HG02642 (cell line): ENCODE measurements at regions not wholly inside any gene's neighbourhood (a gene's known extent, or its start where the extent isn't known, plus 50 kb on each side); places are given as distances from the start of the nearest gene placed in this dataset.
A peak's percentile ranks its signal among the peaks of the same experiment; 100 is the strongest.

Source experiments
- ATAC-seq: cut with Tn5 transposase; IDR thresholded peaks from one replicate; pipeline ENCODE4 v1.9.1; 2021; ENCODE audit warnings: mild to moderate bottlenecking; ENCODE audit not compliant: unreplicated experiment, poor library complexity

DNA sequence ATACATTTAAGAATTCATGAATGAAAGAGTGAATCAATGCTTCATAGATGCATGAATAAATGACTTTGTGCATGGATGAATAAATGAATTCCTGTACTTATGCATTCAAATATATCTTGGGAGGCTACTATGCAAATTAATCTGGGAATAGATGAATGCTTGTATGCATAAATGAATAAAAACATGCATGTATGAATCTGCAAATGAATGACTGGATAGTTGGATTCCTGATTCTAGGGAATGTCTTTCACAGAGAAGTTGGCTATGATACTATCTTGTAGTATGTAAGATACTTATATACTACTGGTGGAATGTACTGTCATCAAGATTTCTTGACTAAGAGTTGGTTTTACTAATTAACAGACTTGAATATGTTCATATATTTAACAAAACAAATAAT is 75.3 kb upstream of the ASTN2 start:
- no peak for ATAC-seq

GRCh38 chr9:117488659-117489058 is 73.8 kb upstream of the ASTN2 start:
- no peak for ATAC-seq

DNA sequence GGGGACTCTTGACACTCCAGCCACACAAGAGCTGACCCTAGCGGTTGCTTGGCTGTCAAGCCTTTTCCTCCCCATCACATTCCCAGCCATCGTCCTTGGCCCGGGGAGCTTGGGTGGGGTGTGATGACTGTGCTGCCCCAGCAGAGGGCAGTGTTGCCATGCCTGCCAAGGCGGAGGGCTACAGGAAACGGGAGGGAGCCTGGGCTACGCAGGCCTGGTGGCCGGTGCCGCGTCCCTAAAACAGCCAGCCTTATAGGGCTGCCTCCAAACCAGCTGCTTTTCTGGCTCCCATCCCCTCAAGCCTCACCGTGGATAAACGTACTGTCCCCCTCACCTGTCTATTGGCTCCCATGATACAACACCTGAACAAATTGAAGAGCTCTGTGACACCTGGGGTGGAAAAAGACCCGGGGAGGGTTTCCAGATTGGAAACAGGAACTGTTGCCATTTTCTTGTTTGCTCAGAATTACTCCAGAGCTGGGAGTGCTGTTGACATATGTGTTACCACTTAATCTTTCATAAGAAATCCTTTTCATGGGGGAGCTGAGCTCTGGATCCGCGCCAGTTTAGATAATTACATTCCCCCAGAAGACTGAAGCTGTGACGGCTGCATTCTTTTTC is 72.8 kb upstream of the ASTN2 start:
- ATAC-seq: peak; percentile 99

GRCh38 chr9:117486426-117486825 is 71.6 kb upstream of the ASTN2 start:
- ATAC-seq: no peak

GRCh38 chr9:117485176-117485575 is 70.3 kb upstream of the ASTN2 start:
- no peak for ATAC-seq

GRCh38 chr9:117480729-117481128 is 65.9 kb upstream of the ASTN2 start:
- ATAC-seq: no peak

DNA sequence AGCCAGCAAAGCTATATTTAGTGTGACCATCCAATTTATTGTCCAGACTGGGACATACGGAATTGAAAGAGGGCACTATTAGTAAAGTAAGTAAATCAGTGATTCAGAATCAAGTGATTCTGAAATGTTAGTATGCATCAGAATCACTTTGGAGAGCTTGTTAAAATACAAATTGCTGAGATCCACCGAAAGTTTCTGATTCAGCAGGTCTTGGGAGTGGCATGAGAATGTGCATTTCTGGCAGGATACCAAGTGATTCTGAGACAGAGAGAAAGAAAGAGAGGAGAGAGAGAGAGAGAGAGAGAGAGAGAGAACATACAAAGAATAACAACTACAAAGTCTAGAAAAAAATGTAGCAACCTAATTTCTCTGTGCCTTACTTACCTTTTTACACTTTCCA is 65.4 kb upstream of the ASTN2 start:
- no peak for ATAC-seq

DNA sequence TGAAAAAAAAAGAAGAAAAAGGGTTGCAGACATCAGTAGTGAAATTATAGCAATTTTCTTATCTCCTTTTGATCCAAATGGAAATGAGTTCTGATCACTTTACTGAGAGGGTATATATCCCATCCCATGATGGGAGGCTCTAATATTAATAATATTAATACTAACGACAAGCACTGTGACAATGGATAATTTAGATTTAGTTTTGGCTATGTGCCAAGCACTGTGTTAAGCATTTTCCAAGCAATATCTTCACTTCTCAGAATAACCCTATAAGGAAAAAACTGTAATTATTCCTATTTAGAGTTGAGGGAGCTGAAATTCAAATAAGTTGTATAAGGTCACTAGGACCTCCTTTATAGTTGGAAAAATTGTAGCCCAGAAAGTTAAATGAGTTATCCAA is 58.4 kb upstream of the ASTN2 start:
- no peak for ATAC-seq

DNA sequence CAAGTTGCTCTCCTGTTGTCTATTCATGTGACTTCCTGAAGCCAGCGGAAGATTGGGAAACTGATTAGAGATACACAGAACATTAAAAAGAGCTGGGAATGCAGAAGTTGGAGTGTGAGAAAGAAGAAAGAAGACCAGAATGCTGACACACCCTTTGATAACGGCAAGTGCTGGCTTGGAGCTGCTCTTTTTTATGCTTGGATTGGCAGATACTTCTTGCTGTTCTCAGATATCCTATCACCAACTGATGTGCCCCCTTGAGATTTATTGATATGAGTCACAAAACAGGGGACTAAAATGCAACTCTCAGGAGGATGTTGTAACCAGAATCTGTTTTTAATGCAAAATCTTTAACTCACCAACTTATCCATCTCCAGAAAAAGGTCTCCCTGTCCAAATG is 56.0 kb upstream of the ASTN2 start:
- ATAC-seq: no peak

DNA sequence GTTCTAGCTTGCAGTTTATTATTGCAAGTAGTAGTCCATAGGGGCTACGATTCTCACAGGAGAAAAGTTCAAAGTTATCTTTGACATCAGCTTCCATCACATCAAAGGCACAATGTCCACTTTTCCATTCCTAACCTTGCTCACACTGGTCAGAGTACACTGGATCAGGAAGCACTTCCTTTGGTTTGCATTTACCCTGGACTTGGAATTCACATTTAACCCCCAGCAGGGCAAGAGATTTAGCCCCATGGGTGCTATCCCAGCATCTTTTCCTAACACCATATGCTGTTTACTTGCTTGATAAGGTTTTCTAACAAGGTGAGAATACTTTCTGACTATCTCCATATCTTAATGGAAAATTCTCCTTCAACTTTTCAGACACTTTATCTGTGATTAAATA is 55.6 kb upstream of the ASTN2 start:
- no peak for ATAC-seq

- ATAC-seq: no peak
These were observed 51.3 kb upstream of the ASTN2 start for GRCh38 chr9:117466111-117466510.

GRCh38 chr9:117465706-117466105 is 50.8 kb upstream of the ASTN2 start:
- ATAC-seq: no peak

GRCh38 chr9:117464941-117465616 is 50.2 kb upstream of the ASTN2 start:
- ATAC-seq: no peak
